A673 (cell line): ENCODE measurements at regions not wholly inside any gene's neighbourhood (a gene's known extent, or its start where the extent isn't known, plus 50 kb on each side); places are given as distances from the start of the nearest gene placed in this dataset.
"Not testable (repeated sequence)": the region's sequence is repeated elsewhere in the genome, so short reads cannot be mapped to it uniquely, and the experiment has no call there.

Experiments
- EZH2 ChIP-seq: fragments of 200-600 bp; sonication (generic); IDR thresholded peaks from 2 replicates; pipeline ENCODE4 v1.6.1; 2017; ENCODE audit warnings: borderline replicate concordance, low read depth, mild to moderate bottlenecking, mixed read lengths, antibody characterized with exemption, low read length; ENCODE audit not compliant: poor library complexity, severe bottlenecking
- TF ChIP-seq, protein P1 (sequence below): fragments of 300-800, 200-600 bp; sonication (generic); conservative IDR thresholded peaks from 2 replicates; pipeline ENCODE4 v1.5.1; 2017; ENCODE audit warnings: low read depth, mild to moderate bottlenecking, antibody characterized with exemption, low read length, moderate library complexity, mixed read lengths

- TF ChIP-seq, protein P1, sequence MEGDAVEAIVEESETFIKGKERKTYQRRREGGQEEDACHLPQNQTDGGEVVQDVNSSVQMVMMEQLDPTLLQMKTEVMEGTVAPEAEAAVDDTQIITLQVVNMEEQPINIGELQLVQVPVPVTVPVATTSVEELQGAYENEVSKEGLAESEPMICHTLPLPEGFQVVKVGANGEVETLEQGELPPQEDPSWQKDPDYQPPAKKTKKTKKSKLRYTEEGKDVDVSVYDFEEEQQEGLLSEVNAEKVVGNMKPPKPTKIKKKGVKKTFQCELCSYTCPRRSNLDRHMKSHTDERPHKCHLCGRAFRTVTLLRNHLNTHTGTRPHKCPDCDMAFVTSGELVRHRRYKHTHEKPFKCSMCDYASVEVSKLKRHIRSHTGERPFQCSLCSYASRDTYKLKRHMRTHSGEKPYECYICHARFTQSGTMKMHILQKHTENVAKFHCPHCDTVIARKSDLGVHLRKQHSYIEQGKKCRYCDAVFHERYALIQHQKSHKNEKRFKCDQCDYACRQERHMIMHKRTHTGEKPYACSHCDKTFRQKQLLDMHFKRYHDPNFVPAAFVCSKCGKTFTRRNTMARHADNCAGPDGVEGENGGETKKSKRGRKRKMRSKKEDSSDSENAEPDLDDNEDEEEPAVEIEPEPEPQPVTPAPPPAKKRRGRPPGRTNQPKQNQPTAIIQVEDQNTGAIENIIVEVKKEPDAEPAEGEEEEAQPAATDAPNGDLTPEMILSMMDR: not testable (repeated sequence)
- not testable (repeated sequence) for TF ChIP-seq EZH2
Measured at GRCh38 chr2:87537251-87537671, 210.6 kb upstream of the PLGLB2 start.
